ENCODE measurements at regions not wholly inside any gene's neighbourhood (a gene's known extent, or its start where the extent isn't known, plus 50 kb on each side); places are given as distances from the start of the nearest gene placed in this dataset.
"Not testable (repeated sequence)": the region's sequence is repeated elsewhere in the genome, so short reads cannot be mapped to it uniquely, and the experiment has no call there.

DNA sequence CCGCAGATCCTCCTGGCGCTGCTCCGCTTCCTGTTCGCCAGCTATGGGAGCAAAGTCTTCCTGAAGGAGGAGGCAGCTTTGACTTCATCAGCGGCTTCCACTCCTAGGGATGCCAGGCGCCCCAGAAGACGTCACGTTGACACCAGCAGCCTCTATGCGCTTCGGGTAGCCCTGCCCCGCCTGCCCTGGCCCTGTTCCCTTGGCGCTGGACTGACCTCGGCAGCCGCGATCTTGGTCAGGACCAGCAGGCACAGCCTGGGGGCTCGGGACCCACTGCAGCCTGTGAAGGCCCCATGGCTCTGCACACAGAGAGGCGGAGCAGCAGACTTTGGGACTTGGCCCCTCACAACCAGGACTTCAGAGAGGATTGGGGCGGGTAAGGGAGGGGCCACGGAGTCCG, 957.8 kb downstream of the RPIA start:
- not testable (repeated sequence) for H3K9me3 Mint-ChIP-seq (ENCODE audit: unreplicated experiment); H3K36me3 Mint-ChIP-seq (ENCODE audit: low read depth, unreplicated experiment); H3K27me3 Mint-ChIP-seq (ENCODE audit: unreplicated experiment); H3K4me1 Mint-ChIP-seq (ENCODE audit: unreplicated experiment); DNase-seq (ENCODE audit: low spot score); H3K27ac Mint-ChIP-seq (ENCODE audit: unreplicated experiment); H3K4me3 Mint-ChIP-seq (ENCODE audit: unreplicated experiment)

GRCh38 chr2:89679254-89679653, 987.8 kb downstream of the RPIA start:
- H3K9me3 Mint-ChIP-seq (ENCODE audit: unreplicated experiment) = peaks cover 35% of the 10 kb centered on the region
- not testable (repeated sequence) for H3K36me3 Mint-ChIP-seq (ENCODE audit: low read depth, unreplicated experiment); H3K27ac Mint-ChIP-seq (ENCODE audit: unreplicated experiment); H3K4me1 Mint-ChIP-seq (ENCODE audit: unreplicated experiment); H3K27me3 Mint-ChIP-seq (ENCODE audit: unreplicated experiment); DNase-seq (ENCODE audit: low spot score); H3K4me3 Mint-ChIP-seq (ENCODE audit: unreplicated experiment)

Data from endothelial cell (in vitro differentiated cells).